ENCODE measurements at regions not wholly inside any gene's neighbourhood (a gene's known extent, or its start where the extent isn't known, plus 50 kb on each side); places are given as distances from the start of the nearest gene placed in this dataset.

DNA sequence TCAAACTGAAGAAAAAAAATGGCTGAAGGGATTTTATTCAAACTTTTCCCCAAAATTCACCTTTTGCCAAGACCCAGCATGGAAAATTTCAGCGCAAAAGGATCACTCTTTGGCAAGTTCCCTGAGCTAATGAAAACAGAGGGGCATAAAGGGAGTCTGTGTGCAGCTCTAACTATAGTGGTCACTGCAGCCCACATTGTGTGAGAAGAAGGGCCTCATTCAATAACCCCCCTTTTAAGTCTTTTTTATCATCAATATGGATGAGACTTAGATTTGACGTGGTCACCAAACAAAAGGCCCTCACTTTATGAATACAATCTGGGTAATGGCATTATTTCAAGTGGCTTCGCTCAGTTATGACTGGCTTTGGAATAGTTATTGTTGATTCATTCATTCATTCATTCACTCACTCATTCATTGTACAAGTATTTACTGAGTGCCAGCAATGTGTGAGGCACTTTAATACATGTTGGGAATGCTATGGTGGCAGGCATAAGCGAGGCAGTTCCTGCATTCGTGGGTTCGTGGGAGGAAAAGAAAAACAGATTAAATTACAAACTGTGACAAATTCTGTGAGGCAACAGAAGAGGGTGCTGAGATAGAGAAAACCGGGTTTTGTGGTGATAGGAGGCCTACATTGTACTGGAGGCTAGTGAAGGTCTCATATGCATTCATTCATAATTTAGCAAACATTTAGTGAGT is 145.7 kb upstream of the KLF4 start:
- TF ChIP-seq CTCF (IDR thresholded peaks at IDR 0.05; ENCODE audit: extremely low read depth, missing control alignments): no peak
- DNase-seq (ENCODE audit: low spot score): no peak

- no peak for DNase-seq (ENCODE audit: low spot score)
- no peak for TF ChIP-seq CTCF (IDR thresholded peaks at IDR 0.05; ENCODE audit: extremely low read depth, missing control alignments)
Observed at GRCh38 chr9:107633406-107633805, 143.8 kb upstream of the KLF4 start.

- DNase-seq (ENCODE audit: low spot score): no peak
- TF ChIP-seq CTCF (IDR thresholded peaks at IDR 0.05; ENCODE audit: extremely low read depth, missing control alignments): no peak
Observed at GRCh38 chr9:107632661-107633060, 143.1 kb upstream of the KLF4 start.

DNA sequence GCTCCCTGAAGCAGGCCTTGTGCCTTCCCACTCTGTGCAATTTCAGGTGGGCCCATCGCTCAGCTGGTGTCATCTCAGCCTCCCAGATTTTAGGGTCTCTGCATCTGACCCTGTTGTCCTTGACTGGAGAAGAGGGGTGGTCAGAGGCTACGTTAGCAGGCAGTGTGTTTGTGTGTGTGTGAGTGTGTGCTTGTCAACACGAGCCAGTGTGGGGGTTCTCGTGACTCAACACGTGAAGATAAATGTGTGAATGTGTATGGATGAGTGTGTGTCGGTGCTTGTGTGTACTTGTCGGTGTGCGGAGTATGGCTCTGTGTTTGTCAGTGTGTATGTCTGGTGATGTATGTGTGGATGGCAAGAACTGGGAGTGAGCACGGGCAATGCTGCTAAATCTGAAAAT is 142.6 kb upstream of the KLF4 start:
- DNase-seq (ENCODE audit: low spot score): no peak
- no peak for TF ChIP-seq CTCF (IDR thresholded peaks at IDR 0.05; ENCODE audit: extremely low read depth, missing control alignments)

- TF ChIP-seq CTCF (IDR thresholded peaks at IDR 0.05; ENCODE audit: extremely low read depth, missing control alignments): no peak
- no peak for DNase-seq (ENCODE audit: low spot score)
Observed at GRCh38 chr9:107631788-107632187, 142.2 kb upstream of the KLF4 start.

DNA sequence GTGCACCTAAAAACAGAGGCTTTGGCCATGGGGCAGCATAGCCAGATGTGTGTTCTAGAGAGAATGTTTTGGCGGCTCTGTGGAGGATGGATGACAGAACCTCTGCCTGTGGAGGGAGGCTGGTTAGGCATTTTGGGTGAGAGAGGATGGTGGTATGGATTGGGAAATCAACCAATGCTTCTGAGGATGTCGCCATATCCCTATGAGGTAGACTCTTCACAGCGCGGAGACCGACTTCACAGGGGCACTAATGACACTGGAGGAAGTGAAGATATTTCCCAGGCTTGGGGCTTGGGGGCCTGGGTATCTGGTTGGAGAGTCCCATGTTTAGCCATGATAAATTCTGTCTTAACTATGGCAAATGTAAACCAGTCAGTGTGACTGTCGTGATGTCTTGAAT is 140.6 kb upstream of the KLF4 start:
- DNase-seq (ENCODE audit: low spot score): no peak
- no peak for TF ChIP-seq CTCF (IDR thresholded peaks at IDR 0.05; ENCODE audit: extremely low read depth, missing control alignments)

GRCh38 chr9:107628444-107628843 is 138.9 kb upstream of the KLF4 start:
- no peak for TF ChIP-seq CTCF (IDR thresholded peaks at IDR 0.05; ENCODE audit: extremely low read depth, missing control alignments)
- DNase-seq (ENCODE audit: low spot score): no peak
